NCI-H1436 (cell line): ENCODE measurements at regions not wholly inside any gene's neighbourhood (a gene's known extent, or its start where the extent isn't known, plus 50 kb on each side); places are given as distances from the start of the nearest gene placed in this dataset.

Source experiments
- DNase-seq: peaks from one replicate; lab custom pipeline; 2025; lab: John Stamatoyannopoulos, UW

GRCh38 chr2:22893761-22894517 lies 491.0 kb upstream of the KLHL29 start:
- DNase-seq: no peak

- no peak for DNase-seq
Observed at GRCh38 chr2:22894761-22895160, 490.2 kb upstream of the KLHL29 start.

GRCh38 chr2:22897428-22897827 lies 487.6 kb upstream of the KLHL29 start:
- no peak for DNase-seq

GRCh38 chr2:22900674-22901073 lies 484.3 kb upstream of the KLHL29 start:
- DNase-seq: no peak

- no peak for DNase-seq
Observed at GRCh38 chr2:22901471-22902179, 483.4 kb upstream of the KLHL29 start.

- DNase-seq: no peak
Observed at GRCh38 chr2:22902180-22902550, 482.8 kb upstream of the KLHL29 start.

- no peak for DNase-seq
Observed at GRCh38 chr2:22902662-22903165, 482.3 kb upstream of the KLHL29 start.

GRCh38 chr2:22903616-22904015 lies 481.4 kb upstream of the KLHL29 start:
- DNase-seq: no peak

GRCh38 chr2:22904126-22904684 lies 480.8 kb upstream of the KLHL29 start:
- peak; percentile 8 for DNase-seq

GRCh38 chr2:22907330-22907729 lies 477.6 kb upstream of the KLHL29 start:
- DNase-seq: no peak

GRCh38 chr2:22912398-22912797 lies 472.6 kb upstream of the KLHL29 start:
- no peak for DNase-seq

GRCh38 chr2:22929998-22930397 lies 455.0 kb upstream of the KLHL29 start:
- no peak for DNase-seq

GRCh38 chr2:22930781-22931180 lies 454.2 kb upstream of the KLHL29 start:
- DNase-seq: no peak

GRCh38 chr2:22932288-22932687 lies 452.7 kb upstream of the KLHL29 start:
- no peak for DNase-seq

- DNase-seq: no peak
Observed at GRCh38 chr2:22934747-22935146, 450.2 kb upstream of the KLHL29 start.

GRCh38 chr2:22942441-22942840 lies 442.5 kb upstream of the KLHL29 start:
- no peak for DNase-seq

GRCh38 chr2:22944143-22944542 lies 440.8 kb upstream of the KLHL29 start:
- no peak for DNase-seq

- DNase-seq: no peak
Observed at GRCh38 chr2:22946553-22946952, 438.4 kb upstream of the KLHL29 start.

GRCh38 chr2:22947741-22948140 lies 437.2 kb upstream of the KLHL29 start:
- no peak for DNase-seq

- no peak for DNase-seq
Observed at GRCh38 chr2:22950431-22950830, 434.5 kb upstream of the KLHL29 start.

GRCh38 chr2:22952656-22953225 lies 432.2 kb upstream of the KLHL29 start:
- no peak for DNase-seq

GRCh38 chr2:22957446-22957845 lies 427.5 kb upstream of the KLHL29 start:
- DNase-seq: no peak

- no peak for DNase-seq
Observed at GRCh38 chr2:22958308-22958707, 426.7 kb upstream of the KLHL29 start.
